A673 (cell line): ENCODE measurements at regions not wholly inside any gene's neighbourhood (a gene's known extent, or its start where the extent isn't known, plus 50 kb on each side); places are given as distances from the start of the nearest gene placed in this dataset.

Experiments used
- BruUV-seq: library from RNA; stranded (reverse); fragments of 400-500 nt; replicated peaks from 2 replicates; lab custom pipeline; 2021; lab: Mats Ljungman, UMichigan
- CTCF ChIA-PET: fragments of 300-600 bp; sonication (Branson Sonifier 250); formaldehyde crosslinking; loops from one replicate; lab custom pipeline; 2022; ENCODE audit warnings: antibody characterized with exemption; lab: Charles Lee
- POLR2A ChIA-PET: fragments of 300-600 bp; sonication (Branson Sonifier 250); formaldehyde crosslinking; loops from one replicate; lab custom pipeline; 2022; ENCODE audit warnings: antibody characterized with exemption; ENCODE audit not compliant: low non-redundant PET; lab: Charles Lee
- DNase-seq: peaks from one replicate; pipeline ENCODE4 v3.0.0-alpha.2; 2015; ENCODE audit warnings: low spot score
- H3K27ac ChIP-seq: fragments of 200-600 bp; sonication (generic); 2 replicates; pipeline ENCODE4 v1.5.1; 2016; ENCODE audit warnings: mixed run types, low read depth, mild to moderate bottlenecking, mixed read lengths, antibody characterized with exemption, low read length; ENCODE audit not compliant: poor library complexity, severe bottlenecking
- H3K27me3 ChIP-seq: fragments of 200-600 bp; sonication (generic); replicated peaks from 2 replicates; pipeline ENCODE4 v1.6.1; 2017; ENCODE audit warnings: mixed run types, low read depth, mild to moderate bottlenecking, mixed read lengths, antibody characterized with exemption, low read length; ENCODE audit not compliant: insufficient read depth, poor library complexity
- H3K36me3 ChIP-seq: fragments of 200-600 bp; sonication (generic); 2 replicates; pipeline ENCODE4 v1.6.1; 2016; ENCODE audit warnings: mixed run types, mild to moderate bottlenecking, mixed read lengths, antibody characterized with exemption, low read length; ENCODE audit not compliant: insufficient read depth, poor library complexity, severe bottlenecking
- H3K4me1 ChIP-seq: fragments of 200-600 bp; sonication (generic); 2 replicates; pipeline ENCODE4 v1.6.1; 2017; ENCODE audit warnings: mixed run types, mild to moderate bottlenecking, mixed read lengths, antibody characterized with exemption, low read length; ENCODE audit not compliant: insufficient read depth, poor library complexity, severe bottlenecking
- H3K4me3 ChIP-seq: fragments of 200-600 bp; sonication (generic); 2 replicates; pipeline ENCODE4 v1.5.1; 2016; ENCODE audit warnings: low read depth, mixed run types, mild to moderate bottlenecking, mixed read lengths, low read length; ENCODE audit not compliant: poor library complexity, severe bottlenecking
- H3K9me3 ChIP-seq: fragments of 200-600 bp; sonication (generic); 2 replicates; pipeline ENCODE4 v1.6.1; 2016; ENCODE audit warnings: mixed run types, low read depth, mild to moderate bottlenecking, mixed read lengths, antibody characterized with exemption, low read length; ENCODE audit not compliant: poor library complexity, severe bottlenecking
- CTCF ChIP-seq: fragments of 300-800, 200-600 bp; sonication (generic); conservative IDR thresholded peaks from 2 replicates; pipeline ENCODE4 v1.5.1; 2017; ENCODE audit warnings: low read depth, mild to moderate bottlenecking, antibody characterized with exemption, low read length, moderate library complexity, mixed read lengths
- EZH2 ChIP-seq: fragments of 200-600 bp; sonication (generic); IDR thresholded peaks from 2 replicates; pipeline ENCODE4 v1.6.1; 2017; ENCODE audit warnings: borderline replicate concordance, low read depth, mild to moderate bottlenecking, mixed read lengths, antibody characterized with exemption, low read length; ENCODE audit not compliant: poor library complexity, severe bottlenecking
- intact Hi-C: fragments of 100-400 bp; cut with micrococcal nuclease; formaldehyde crosslinking; loops from one replicate; pipeline ENCODE4 v1.10.0; 2022; ENCODE audit not compliant: unreplicated experiment

DNA sequence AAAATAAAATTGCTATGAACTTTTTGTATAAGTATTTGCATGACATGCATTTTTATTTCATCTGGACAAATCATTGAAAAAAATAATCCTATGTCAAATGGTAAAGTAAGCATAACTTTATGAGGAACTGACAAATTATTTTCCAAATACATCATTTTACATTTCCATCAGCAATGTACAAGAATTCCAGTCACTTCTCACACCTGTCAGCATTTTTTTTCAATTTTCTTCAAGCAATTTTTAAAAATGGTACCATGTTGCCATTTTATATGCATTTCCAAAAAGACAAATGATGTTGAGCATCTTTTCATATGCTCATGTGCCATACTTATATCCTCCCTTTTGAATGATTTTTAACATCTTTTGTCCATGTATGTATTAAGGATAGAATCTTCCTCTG, 961.7 kb upstream of the PIK3C3 start:
- DNase-seq, result no peak
- Histone ChIP-seq H3K27me3 (no peaks in the 10 kb centered on the region), H3K27ac (no peak overlapping the region), H3K36me3 (no peaks in the 10 kb centered on the region), H3K4me1 (no peaks in the 10 kb centered on the region), H3K4me3 (no peak overlapping the region), H3K9me3 (peaks cover 2% of the 10 kb centered on the region)
- no peak for TF ChIP-seq CTCF
- TF ChIP-seq EZH2, result no peak
- POLR2A ChIA-PET, result no interaction called here
- intact Hi-C loops, result no loop called here
- no TSS peak for BruUV-seq
- CTCF ChIA-PET, result no interaction called here

- TF ChIP-seq EZH2, result no peak
- no peak for TF ChIP-seq CTCF
- Histone ChIP-seq H3K36me3 (no peaks in the 10 kb centered on the region), H3K9me3 (no peaks in the 10 kb centered on the region), H3K27me3 (no peaks in the 10 kb centered on the region), H3K4me3 (no peak overlapping the region), H3K4me1 (no peaks in the 10 kb centered on the region), H3K27ac (no peak overlapping the region)
- POLR2A ChIA-PET, result interaction anchor here (0.6 kb wide), 1 partner anchor 40 kb away, joined by 4 read pairs; no protein-coding TSS in a partner anchor
- no TSS peak for BruUV-seq
- intact Hi-C loops, result no loop called here
- DNase-seq, result no peak
- CTCF ChIA-PET, result no interaction called here
These were observed 967.5 kb upstream of the PIK3C3 start for GRCh38 chr18:40987581-40987980.

GRCh38 chr18:40985436-40985835, 969.6 kb upstream of the PIK3C3 start:
- Histone ChIP-seq H3K36me3 (no peaks in the 10 kb centered on the region), H3K27ac (no peak overlapping the region), H3K27me3 (no peaks in the 10 kb centered on the region), H3K4me1 (no peaks in the 10 kb centered on the region), H3K4me3 (no peak overlapping the region), H3K9me3 (no peaks in the 10 kb centered on the region)
- DNase-seq, result no peak
- CTCF ChIA-PET, result no interaction called here
- POLR2A ChIA-PET, result no interaction called here
- intact Hi-C loops, result no loop called here
- TF ChIP-seq EZH2 (no peak), CTCF (no peak)
- BruUV-seq, result no TSS peak
